ENCODE measurements at regions not wholly inside any gene's neighbourhood (a gene's known extent, or its start where the extent isn't known, plus 50 kb on each side); places are given as distances from the start of the nearest gene placed in this dataset.
"Not testable (repeated sequence)": the region's sequence is repeated elsewhere in the genome, so short reads cannot be mapped to it uniquely, and the experiment has no call there.

DNA sequence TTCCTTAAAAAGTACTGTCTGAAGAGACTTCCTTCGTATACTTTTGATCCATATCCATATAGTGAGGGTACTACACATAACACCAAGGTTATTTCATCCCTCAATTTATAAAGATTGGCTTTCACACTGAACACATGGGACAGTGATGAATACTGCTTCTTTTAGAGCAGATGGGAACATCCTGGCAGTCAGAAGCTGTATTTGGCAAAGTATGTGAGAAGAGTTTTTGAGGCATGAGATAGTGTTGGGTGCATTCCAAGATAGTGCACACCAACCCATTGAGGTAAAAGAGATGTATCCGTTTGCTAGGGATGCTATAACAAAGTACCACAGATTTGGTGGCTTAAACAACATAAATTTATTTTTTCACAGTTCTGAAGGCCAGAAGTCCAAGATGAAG is 141.1 kb downstream of the MOSPD2 start:
- Histone ChIP-seq H3K9me3 (no peaks in the 10 kb centered on the region), H3K36me3 (no peaks in the 10 kb centered on the region), H3K4me3 (no peak overlapping the region), H3K27me3 (no peaks in the 10 kb centered on the region), H3K27ac (no peak overlapping the region), H3K4me1 (no peaks in the 10 kb centered on the region)
- WGBS, 5 donors, result 74 to 85% (median 78%) methylated on average over 2 of the region's 2 CpGs
- intact Hi-C loops (cut with DNase I; ENCODE audit: low total_unique reads), result no loop called here
- TF ChIP-seq EP300 (IDR thresholded peaks at IDR 0.05), result no peak
- TF ChIP-seq POLR2A (IDR thresholded peaks at IDR 0.05), result no peak
- TF ChIP-seq, protein P1, sequence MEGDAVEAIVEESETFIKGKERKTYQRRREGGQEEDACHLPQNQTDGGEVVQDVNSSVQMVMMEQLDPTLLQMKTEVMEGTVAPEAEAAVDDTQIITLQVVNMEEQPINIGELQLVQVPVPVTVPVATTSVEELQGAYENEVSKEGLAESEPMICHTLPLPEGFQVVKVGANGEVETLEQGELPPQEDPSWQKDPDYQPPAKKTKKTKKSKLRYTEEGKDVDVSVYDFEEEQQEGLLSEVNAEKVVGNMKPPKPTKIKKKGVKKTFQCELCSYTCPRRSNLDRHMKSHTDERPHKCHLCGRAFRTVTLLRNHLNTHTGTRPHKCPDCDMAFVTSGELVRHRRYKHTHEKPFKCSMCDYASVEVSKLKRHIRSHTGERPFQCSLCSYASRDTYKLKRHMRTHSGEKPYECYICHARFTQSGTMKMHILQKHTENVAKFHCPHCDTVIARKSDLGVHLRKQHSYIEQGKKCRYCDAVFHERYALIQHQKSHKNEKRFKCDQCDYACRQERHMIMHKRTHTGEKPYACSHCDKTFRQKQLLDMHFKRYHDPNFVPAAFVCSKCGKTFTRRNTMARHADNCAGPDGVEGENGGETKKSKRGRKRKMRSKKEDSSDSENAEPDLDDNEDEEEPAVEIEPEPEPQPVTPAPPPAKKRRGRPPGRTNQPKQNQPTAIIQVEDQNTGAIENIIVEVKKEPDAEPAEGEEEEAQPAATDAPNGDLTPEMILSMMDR (IDR thresholded peaks at IDR 0.05), result no peak
- TF ChIP-seq POLR2AphosphoS5 (IDR thresholded peaks at IDR 0.05), result no peak
- DNase-seq, result no peak

DNA sequence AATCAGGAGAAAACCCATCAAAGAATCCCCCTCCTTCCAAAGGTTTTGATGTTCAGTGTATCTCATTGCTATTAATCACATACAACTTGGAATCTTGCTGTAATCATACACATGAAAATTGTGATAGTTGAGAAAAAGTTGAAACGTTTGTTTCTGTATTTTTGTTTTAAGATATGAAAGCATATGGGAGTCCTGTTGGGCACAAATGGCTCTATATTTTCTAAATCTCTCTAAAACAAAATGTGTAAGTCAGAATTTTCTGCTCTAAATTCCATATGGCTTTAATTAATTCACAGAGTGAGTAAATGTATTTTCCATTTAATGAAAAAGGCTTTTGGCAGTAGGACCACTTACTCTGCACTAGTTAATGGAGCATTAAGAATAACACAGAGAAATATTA is 140.2 kb downstream of the MOSPD2 start:
- no peaks in the 10 kb centered on the region for H3K9me3 ChIP-seq
- WGBS, 5 donors, result 34 to 67% (median 53%) methylated on average over 1 of the region's 1 CpG
- H3K4me1 ChIP-seq, result no peaks in the 10 kb centered on the region
- H3K27ac ChIP-seq, result no peak overlapping the region
- no peaks in the 10 kb centered on the region for H3K27me3 ChIP-seq
- intact Hi-C loops (cut with DNase I; ENCODE audit: low total_unique reads), result no loop called here
- DNase-seq, result no peak
- H3K36me3 ChIP-seq, result no peaks in the 10 kb centered on the region
- H3K4me3 ChIP-seq, result no peak overlapping the region
- TF ChIP-seq POLR2A (IDR thresholded peaks at IDR 0.05) (no peak), POLR2AphosphoS5 (IDR thresholded peaks at IDR 0.05) (no peak), EP300 (IDR thresholded peaks at IDR 0.05) (no peak)
- TF ChIP-seq, protein P1 (IDR thresholded peaks at IDR 0.05), result no peak

DNA sequence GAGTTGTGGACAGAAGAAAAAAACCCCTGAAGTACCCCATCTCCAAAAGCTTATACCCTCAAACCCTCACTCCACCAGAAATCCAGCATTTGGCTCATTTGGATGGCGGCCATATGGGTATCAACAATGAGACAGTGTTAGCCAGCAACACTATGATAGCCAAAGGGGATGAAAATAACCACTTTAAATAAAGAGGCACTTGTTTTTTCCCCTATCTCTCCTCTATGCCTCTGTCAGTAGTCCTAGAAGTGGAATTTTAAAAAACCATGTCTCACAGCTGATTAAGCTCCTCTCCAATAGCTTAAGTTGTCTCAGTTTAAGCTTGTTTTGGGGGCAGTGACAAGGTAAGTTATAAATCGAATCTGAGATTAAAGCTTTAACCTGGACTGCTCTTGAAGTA is 124.0 kb downstream of the MOSPD2 start:
- Histone ChIP-seq H3K27me3 (no peaks in the 10 kb centered on the region), H3K4me3 (no peak overlapping the region), H3K27ac (no peak overlapping the region), H3K4me1 (no peaks in the 10 kb centered on the region), H3K9me3 (no peaks in the 10 kb centered on the region), H3K36me3 (no peaks in the 10 kb centered on the region)
- 50 to 86% (median 71%) methylated on average over 2 of the region's 2 CpGs for WGBS, 5 donors
- intact Hi-C loops (cut with DNase I; ENCODE audit: low total_unique reads), result no loop called here
- DNase-seq, result no peak
- TF ChIP-seq POLR2AphosphoS5 (IDR thresholded peaks at IDR 0.05) (no peak), EP300 (IDR thresholded peaks at IDR 0.05) (no peak), POLR2A (IDR thresholded peaks at IDR 0.05) (no peak)
- TF ChIP-seq, protein P1 (IDR thresholded peaks at IDR 0.05), result no peak

DNA sequence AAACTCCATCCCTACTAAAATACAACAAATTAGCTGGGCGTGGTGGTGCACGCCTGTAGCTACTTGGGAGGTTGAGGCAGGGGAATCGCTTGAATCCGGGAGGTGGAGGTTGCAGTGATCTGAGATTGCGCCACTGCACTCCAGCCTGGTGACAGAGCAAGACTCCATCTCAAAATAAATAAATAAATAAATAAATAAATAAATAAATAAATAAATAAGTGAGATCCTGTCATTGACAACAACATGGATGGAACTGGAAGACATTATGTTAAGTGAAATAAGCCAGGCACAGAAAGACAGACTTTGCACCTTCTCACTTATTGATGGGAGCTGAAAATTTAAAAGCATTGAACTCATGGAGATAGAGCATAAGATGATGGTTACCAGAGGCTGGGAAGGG is 111.2 kb downstream of the MOSPD2 start:
- intact Hi-C loops (cut with DNase I; ENCODE audit: low total_unique reads); H3K27ac ChIP-seq; DNase-seq; H3K36me3 ChIP-seq; H3K9me3 ChIP-seq; H3K4me1 ChIP-seq; H3K27me3 ChIP-seq; H3K4me3 ChIP-seq: not testable (repeated sequence)
- WGBS, 5 donors, result 89 to 97% (median 95%) methylated on average over 5 of the region's 5 CpGs

Measured in stomach (tissue), 8 donors.